ENCODE measurements at regions not wholly inside any gene's neighbourhood (a gene's known extent, or its start where the extent isn't known, plus 50 kb on each side); places are given as distances from the start of the nearest gene placed in this dataset.

DNA sequence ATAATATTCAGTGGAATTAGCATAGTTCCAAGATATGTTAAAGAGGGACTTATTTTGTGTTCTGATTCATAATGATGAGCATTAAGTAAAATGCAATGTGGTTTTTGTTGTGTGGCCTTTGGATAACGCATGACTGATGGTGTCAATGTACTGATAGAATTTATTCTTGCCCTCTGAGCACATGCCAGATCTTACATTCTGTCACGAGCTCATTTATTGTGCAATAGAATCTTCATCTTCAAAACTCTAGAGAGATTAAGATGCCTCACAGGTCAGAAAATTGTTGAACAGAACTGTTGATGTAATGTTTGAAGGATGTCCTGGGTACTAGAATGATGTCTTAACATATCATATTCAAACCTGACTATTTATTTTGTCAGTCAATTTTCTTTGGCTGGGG lies 148.0 kb upstream of the HTR2A start:
- no peak for TF ChIP-seq GATA3 (IDR thresholded peaks at IDR 0.05; ENCODE audit: low read depth, low read length)
- no peak for TF ChIP-seq GATA2 (IDR thresholded peaks at IDR 0.05; ENCODE audit: low read depth, low read length)
